GM21737 (cell line): ENCODE measurements at regions not wholly inside any gene's neighbourhood (a gene's known extent, or its start where the extent isn't known, plus 50 kb on each side); places are given as distances from the start of the nearest gene placed in this dataset.
"Not testable (repeated sequence)": the region's sequence is repeated elsewhere in the genome, so short reads cannot be mapped to it uniquely, and the experiment has no call there.

Experiments
- ATAC-seq: cut with Tn5 transposase; IDR thresholded peaks from one replicate; pipeline ENCODE4 v1.9.1; 2021; ENCODE audit warnings: mild to moderate bottlenecking, moderate library complexity; ENCODE audit not compliant: unreplicated experiment

DNA sequence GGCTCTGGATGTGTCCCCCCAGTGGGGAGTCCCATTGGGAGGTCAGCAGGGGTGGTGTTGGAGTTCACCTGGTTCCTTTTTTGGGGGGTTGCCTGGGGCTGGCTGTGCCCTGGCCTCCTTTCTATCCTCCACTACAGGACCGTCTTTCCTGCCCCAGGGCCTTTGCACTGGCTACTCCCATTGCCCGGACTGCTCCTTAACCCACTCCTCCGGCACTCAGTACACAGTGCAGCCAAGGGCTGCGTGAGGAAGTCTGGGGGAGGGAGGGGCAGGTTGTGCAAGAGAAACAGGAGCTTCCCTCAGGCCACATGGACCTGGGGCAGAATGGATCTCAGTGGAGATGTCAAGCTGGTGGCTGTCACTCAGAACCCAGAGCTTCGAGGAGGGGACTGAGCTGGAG is 429.3 kb upstream of the SULF2 start:
- ATAC-seq: no peak

DNA sequence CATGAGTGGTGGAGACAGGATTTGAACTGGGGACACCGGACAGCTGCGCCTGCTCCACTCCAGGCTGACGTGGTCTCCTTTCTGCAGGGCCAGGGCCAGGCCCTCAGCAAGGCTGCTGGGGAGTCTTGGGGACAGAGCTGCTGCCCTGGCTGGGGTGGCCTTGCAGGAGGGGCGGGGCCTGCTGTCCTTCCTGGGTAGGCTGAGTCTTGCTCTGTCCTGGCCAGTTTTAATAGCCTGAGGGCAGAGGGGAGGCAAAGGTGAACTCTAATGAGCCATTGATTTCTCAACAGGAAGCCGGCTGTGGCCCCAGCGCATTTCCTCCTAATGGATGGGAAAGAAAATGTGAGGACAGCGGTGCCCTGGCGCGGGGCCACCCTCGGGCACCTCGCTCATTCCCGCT is 428.4 kb upstream of the SULF2 start:
- ATAC-seq: not testable (repeated sequence)

DNA sequence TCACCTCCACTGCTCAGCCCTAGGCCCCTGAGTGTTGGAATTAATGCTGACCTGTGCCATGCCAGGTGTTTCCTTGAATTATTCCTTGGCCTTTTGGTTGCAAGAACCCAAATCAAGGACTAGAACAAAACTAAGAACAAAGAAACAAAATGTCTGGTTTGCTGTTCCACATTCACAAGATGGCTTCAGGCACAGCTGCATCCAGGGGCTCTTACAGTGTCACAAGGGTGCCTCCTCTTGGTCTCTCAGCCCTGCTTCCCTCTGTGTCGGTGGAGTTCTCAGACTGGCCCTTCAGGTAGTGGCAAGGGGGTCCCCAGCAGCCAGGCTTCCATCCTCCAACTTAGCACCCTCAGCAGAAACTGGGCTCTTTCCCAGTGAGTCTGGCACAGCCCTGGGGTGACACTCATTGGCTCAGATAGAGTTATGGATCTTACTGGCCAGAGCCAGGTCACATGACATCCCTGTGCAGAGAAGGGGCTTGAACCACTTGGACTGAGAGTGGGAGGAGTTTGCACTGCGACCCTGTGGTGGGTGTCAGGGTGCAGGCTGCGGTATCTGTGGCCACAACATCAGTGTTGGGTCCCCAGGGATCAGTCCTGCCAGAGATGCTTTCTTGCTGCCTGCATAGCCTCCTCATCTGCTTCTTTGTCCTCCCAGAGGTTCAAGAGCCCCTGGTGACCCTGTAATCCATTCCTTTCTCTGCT is 427.7 kb upstream of the SULF2 start:
- ATAC-seq: no peak

DNA sequence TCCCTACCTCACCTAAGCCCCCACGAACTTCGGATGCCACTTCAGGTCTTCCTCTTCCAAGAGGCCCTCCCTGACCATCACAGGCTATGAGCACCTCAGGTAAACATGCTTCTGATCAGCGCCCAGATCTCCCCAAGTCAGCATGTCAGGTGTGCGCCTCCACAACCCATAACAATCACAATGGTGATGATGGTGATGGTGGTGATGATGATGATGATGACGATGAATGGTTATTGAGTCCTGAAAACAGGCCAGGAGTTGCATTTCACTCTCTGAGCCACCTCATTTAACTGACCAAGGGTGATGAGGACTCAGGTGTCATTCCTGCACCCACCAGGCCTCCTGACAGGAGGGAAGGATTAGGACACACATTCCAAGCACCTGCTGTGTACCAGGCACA is 426.6 kb upstream of the SULF2 start:
- ATAC-seq: no peak

DNA sequence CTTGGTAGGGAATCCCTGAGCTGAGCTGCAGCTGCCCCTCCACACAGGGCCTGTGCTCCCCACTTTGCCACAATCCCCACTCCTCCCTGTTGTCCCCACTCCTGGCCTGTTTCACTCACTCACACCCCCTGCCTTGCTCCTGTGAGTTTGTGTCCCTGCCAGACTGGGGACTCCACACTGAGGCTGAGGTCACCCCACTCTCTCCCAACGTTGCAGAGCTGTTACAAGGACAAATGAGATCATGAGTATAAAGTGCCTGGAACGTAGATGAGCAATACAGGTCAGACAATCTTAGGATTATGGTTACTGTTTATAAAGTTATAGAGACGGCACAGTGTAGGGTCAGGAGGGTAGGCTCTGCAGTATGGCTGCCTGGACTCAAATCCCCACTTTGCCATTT is 426.0 kb upstream of the SULF2 start:
- ATAC-seq: no peak

DNA sequence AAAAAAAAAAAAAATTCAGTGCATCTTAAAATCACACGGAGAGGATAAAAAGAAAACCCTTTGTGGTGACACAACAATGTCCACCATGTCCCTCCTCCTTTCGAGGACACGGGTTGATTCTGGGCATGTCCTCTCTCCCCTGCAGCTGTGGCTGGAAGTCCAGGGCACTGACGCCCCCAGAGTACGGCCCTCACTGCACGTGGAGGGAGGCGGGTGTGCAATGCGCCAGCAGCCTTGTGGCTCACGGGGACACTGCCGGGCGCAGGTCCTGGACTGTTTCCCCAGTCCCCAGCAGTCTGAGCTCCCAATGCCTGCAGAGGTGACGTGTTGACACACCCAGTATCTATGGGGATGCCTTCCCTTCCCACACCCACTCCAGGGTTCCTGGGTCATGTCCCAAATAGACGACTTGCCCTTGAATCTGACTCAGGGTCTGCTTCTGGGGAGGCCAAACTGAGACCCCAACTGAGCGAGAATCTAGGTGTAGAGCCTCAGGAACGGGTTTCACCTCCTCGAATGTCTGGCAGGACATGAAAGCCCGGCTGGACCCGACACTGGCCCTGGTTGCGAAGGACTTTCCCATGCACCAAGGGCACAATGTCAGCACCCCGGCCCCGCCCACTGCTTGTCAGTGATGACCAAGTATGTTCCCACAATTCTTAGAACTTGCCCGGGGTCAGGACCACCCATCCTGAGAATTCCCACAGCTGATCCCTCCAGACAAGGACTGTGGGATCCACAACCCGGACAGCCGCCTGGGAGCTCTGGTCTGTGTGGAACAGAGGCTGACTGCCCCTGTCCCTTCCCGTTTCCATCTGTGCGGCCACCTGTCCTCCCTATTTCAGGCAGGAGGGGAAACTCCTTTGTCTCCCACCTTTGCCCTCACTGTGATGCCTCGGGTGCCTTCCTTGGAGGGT is 425.1 kb upstream of the SULF2 start:
- ATAC-seq: no peak

DNA sequence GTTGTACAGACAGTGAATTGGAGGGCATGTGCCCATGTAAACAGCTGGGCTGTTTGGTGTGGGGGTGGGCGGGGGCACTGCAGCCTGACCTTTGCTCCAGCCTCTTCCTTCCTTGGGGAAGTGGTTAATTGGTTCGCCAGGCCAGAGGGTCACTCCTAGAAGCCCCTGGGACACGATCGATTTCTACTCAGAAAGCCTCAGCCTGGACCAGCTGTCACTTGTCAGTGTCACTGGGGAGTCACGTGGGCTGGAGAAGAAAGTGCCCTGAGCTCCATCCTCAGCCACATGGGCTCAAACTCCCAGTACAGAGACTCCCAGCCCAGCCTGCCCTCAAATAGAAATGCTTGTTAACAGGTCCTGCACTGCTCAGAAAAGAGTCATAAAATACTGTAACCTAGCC is 423.8 kb upstream of the SULF2 start:
- no peak for ATAC-seq

DNA sequence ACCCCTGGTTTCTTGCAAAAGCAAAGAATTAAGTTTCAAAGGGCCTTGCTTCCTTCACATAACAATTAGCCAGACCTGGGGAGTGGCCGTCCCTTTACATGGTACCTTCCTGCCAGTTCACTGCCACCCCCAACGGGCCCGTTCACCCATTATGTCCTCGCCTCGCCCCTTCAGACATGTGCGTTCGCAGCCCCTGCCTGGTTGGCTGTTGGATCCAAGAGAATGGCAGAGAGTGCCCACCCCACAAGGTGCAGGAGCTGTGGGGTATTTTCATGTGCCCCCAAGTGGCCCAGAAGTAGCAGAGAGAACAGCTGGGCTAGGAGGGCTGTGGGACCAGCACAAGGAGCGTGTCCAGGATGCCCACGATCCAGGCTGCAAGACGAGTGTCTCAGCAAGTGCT is 422.9 kb upstream of the SULF2 start:
- ATAC-seq: no peak

DNA sequence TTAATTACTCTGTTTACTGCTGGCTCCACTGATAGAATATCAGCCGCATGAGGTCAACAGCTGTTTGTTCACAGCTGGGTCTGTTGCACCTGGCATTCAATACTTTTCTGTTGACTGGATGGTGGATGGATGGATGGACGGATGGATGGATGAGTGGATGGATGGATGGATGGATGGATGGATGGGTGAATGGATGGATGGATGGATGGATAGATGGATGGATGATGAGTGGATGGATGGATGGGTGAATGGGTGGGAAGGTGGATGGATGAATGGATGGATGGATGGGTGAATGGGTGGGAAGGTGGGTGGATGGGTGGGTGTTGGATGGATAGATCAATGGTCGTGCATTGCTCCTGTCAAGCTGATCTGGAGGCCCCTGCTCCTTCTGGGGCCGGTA is 422.2 kb upstream of the SULF2 start:
- ATAC-seq: no peak

DNA sequence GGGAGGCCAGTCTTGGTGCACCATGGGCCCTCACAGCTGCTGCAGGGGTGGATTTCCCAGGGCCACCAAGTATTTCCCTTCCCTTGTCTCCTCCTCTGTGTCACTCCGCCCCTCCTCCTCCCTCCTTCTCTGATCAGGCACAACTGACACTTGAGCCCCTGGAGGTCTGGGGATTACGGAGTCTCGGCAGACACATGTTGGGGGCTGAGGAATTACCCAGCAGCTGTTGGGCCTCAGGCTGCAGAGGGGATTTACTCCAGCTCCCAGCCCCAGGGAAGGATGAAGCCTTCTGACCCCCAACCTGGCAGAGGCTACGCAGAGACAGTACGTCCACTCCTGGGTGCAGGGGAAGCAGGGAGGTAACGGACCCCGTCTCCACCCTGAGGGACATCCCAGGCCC is 420.5 kb upstream of the SULF2 start:
- ATAC-seq: no peak

DNA sequence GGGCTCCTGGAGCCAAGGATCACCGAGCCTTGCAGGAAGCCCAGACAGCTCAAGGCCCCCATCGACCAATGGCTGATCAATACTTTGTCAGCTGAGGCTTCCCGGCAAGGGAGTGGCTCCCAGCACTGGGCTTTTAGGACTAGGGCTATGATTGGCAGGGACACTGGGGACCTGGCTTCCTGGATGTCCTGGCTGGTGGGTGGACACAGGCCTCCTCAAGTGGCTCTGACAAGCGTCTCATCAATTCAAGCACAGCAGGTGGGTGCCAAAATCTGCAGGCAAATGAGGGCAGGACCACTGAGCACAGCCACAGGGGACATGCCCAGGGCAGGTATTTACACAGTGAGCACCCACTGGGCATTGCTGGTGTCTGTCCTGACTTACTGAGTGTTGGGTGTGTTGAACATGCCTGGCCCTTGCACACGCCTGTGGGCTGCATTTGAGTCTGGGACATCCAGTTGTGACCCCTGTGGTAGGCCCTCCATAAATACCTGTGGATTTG is 420.1 kb upstream of the SULF2 start:
- no peak for ATAC-seq

DNA sequence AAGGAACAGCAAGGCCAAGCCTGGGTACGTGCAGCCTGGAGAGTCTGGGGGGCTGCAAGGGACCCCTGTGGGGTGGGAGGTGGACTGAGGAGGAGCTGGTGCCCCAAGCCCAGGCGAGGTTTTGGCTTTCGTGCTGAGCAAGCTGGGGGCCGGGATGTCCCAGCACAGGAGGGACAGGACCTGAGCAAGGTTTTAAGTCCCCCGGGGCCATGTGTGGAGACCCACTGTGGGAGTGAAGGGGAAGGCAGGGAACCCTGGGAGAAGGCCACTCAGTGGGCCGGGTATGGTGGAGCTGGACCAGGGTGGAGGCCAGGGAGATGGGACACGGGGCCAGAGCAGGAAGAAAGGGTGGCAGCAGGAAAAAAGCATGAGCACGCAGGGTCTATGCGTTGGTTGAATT is 419.2 kb upstream of the SULF2 start:
- ATAC-seq: no peak

DNA sequence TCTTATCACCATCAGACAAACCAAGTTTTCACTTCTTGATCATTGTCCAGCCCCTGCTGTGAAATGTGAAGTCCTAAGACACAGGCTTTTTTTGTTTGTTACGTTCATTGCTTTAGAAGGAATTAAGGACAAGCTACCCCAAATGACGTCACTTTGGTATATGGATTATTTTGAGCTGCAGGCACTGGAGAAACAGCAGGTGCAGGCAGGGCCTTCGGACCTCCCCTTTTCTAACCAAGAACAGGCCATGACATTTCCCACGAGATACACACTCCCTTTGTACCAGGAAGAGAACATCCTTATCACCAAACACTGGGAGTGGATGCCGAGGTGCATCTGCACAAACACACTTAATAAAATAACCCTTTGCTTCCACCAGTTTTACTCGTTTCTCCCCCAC is 418.0 kb upstream of the SULF2 start:
- ATAC-seq: no peak

DNA sequence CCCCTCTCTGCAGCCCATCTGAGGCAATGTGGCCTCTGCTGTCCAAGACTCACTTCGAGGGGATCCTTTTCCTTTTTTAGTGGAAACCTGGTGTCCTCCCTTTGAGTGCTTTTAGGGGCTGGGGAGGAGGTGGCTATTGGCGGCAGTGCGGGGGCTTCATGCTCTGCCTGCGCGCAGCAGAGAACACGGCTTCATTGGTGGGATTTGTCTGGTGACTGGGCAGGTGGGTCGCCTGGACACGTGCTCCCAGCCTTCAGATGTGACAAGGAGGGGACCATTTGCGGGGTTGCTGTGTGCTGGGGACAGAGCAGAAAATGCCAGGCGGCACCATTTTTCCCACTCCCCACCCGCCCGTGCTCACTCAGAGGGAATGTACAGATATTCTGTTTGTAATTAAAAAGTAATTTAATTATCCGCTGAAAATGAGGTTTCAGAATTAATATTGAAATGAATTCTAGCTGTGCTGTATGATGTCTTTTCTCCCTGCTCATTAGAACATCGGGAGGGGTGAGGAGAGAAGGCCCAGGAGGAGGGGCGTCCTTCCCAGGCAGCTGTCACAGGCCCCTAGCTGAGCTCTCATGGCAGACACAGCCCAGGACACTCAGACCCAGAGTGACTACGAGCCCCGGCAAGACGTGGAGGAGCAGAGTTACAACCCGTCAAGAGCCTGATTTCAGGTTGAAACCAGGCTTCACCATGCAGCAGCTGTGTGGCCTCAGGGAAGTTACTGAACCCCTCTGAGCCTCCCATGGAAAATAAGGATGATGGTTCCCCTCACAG is 417.2 kb upstream of the SULF2 start:
- no peak for ATAC-seq

DNA sequence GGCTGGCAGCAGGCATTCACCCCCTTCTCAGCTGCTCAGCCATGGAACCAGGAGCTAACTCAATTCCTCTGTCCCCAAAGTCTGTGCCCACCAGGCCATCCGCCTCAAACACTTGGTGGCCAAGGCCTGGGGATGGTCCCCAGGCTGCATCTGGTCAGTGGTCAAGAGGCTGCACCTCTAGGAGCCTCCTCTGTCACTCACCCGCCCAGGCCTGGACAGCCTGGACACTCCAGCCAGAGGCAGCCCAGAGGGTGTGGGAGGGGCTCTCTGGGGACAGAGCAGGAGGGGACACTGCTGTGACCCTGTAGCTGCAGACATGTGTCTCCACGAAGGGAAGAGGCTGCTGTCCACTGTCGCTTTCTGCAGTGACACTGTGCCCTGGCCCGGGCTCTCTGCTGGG is 416.6 kb upstream of the SULF2 start:
- no peak for ATAC-seq

DNA sequence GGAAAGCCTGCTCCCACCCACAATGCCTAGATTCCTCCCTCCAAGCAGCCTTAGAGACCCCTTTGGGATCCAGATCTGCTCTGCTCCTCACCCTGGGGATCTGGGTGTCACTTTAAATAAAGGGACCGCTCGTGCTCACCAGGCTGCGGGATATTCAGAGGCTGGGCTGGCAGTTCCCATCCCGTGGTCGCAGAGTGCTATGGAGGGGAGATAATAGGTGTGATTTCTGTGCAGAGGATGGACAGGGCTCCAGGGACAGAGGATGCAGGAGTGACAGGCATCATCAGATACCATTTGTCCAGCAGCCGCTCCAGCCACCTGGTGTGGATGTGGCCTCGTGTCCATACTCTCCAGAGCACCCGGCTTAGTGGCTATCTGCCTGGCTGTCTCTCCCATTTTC is 415.9 kb upstream of the SULF2 start:
- ATAC-seq: no peak

DNA sequence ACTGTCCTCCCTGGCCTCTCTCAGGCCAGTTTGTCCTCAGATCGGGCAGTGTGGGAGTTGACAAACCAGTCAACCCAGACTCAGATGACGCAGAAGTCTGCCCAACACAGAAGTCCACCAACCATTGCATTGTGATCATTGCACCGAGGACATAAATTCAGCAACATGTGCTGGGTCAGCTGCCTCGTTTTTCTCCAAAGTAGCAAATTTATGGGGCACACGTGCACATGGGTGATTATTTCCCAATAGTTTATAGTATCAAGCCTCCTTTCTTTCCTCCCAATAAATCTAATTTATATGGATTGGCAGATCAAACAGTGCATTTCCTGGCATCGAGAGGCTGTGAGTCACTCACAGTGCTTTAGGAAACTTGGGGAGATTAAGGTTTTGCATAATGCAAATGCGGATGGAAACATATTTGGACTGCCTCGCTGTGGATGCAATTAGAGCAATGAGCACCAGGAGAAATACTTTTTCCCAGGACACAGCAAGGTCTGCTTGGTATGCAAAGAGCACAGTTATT is 413.7 kb upstream of the SULF2 start:
- ATAC-seq: no peak

DNA sequence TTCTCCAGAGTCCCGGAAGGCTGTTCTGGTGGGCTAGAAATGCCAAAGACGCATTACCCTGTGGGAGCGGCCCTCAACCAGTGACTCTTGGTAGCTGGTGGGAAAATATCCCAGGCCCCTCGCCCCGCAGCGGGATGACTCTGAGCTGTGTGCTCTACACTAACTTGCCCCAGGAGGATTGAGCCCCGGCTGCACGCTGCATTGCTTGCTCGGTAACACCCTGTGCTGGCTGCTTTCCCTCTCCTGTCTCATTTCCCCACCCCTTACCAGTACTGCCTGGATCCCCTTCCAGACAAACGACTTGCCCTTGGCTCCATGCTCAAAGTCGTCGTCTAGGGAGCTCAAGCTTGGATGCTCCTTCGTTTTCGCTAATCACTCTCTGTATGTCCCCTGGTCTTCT is 411.8 kb upstream of the SULF2 start:
- ATAC-seq: no peak

DNA sequence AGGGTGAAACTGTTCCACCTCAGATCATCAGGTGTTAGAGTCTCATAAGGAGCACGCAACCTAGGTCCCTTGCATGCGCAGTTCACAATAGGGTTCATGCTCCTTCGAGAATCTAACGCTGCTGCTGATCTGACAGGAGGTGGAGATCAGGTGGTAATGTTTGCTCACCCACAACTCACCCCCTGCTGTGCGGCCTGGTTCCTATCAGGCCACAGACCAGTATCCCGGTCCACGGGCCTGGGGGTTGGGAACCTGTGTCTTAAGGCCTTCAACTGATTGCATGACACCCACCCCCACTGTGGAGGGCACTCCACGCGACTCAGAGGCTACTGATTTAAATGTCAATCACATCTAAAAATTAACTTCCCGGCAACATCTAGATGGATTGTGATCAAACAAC is 411.2 kb upstream of the SULF2 start:
- no peak for ATAC-seq

DNA sequence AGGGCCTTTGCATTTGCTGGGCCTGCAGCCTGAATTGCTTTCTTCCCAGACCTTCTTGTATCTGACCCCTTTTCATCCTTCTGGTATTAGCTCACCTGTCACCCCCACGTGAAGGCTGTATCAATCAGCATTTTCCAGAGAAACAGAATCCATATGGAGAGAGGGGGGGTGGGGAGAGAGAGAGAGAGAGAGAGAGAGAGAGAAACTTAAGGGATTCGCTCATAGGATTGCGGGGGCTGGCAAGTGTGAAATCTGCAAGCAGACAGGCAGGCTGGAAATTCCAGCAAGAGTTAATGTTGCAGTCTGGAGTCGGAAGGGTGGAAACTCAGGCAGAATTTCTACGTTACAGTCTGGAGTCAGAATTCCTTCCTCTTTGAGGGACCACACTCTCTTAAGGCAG is 410.7 kb upstream of the SULF2 start:
- ATAC-seq: no peak
